GM18507 (cell line): ENCODE measurements at regions not wholly inside any gene's neighbourhood (a gene's known extent, or its start where the extent isn't known, plus 50 kb on each side); places are given as distances from the start of the nearest gene placed in this dataset.

Source experiments
- DNase-seq: peaks from one replicate; pipeline ENCODE4 v3.0.0; 2011; ENCODE audit warnings: low read depth; ENCODE audit not compliant: insufficient read length; ENCODE audit errors: extremely low spot score
- FAIRE-seq: peaks from 2 replicates; lab custom pipeline; 2011; peaks lifted over from hg19 to GRCh38; lab: Jason Lieb, UNC

GRCh38 chr1:18041102-18041501 lies 66.5 kb upstream of the IGSF21 start:
- no peak for DNase-seq
- no peak for FAIRE-seq

GRCh38 chr1:18041685-18042355 lies 65.8 kb upstream of the IGSF21 start:
- no peak for DNase-seq
- no peak for FAIRE-seq

GRCh38 chr1:18043871-18044270 lies 63.7 kb upstream of the IGSF21 start:
- DNase-seq (no peak), FAIRE-seq (no peak)

GRCh38 chr1:18045203-18045602 lies 62.4 kb upstream of the IGSF21 start:
- DNase-seq: no peak
- no peak for FAIRE-seq

GRCh38 chr1:18045621-18046020 lies 62.0 kb upstream of the IGSF21 start:
- FAIRE-seq: no peak

GRCh38 chr1:18047122-18047521 lies 60.5 kb upstream of the IGSF21 start:
- FAIRE-seq (no peak), DNase-seq (no peak)

More at GRCh38 chr1:18045621-18046020, 62.0 kb upstream of the IGSF21 start:
- DNase-seq: no peak

GRCh38 chr1:18049228-18049627 lies 58.4 kb upstream of the IGSF21 start:
- DNase-seq (no peak), FAIRE-seq (no peak)

- no peak for FAIRE-seq
- DNase-seq: no peak
Observed at GRCh38 chr1:18052671-18053070, 54.9 kb upstream of the IGSF21 start.

GRCh38 chr1:18055156-18055555 lies 52.4 kb upstream of the IGSF21 start:
- FAIRE-seq: no peak
- DNase-seq: no peak

- DNase-seq: no peak
- FAIRE-seq: no peak
Observed at GRCh38 chr1:18056545-18056944, 51.1 kb upstream of the IGSF21 start.

GRCh38 chr1:18057623-18058022 lies 50.0 kb upstream of the IGSF21 start:
- FAIRE-seq (no peak), DNase-seq (no peak)
